ENCODE measurements at regions not wholly inside any gene's neighbourhood (a gene's known extent, or its start where the extent isn't known, plus 50 kb on each side); places are given as distances from the start of the nearest gene placed in this dataset.

- TF ChIP-seq REST (IDR thresholded peaks at IDR 0.05; ENCODE audit: unreplicated experiment): no peak
- TF ChIP-seq JUNB (IDR thresholded peaks at IDR 0.05; ENCODE audit: unreplicated experiment): no peak
- no peak for TF ChIP-seq EZH2phosphoT487 (IDR thresholded peaks at IDR 0.05; ENCODE audit: unreplicated experiment)
- no peak for TF ChIP-seq POLR2AphosphoS5 (IDR thresholded peaks at IDR 0.05; ENCODE audit: low read depth)
- no peak for TF ChIP-seq NANOG (IDR thresholded peaks at IDR 0.05; ENCODE audit: borderline replicate concordance)
Measured at GRCh38 chr22:49603016-49603415, 224.7 kb downstream of the BRD1 start (continued).

- no peaks in the 10 kb centered on the region; the same call in 1 of the 2 replicates for H3K36me3 ChIP-seq (ENCODE audit: insufficient read depth)
- H2AFZ ChIP-seq: no peak overlapping the region
- H3K36me3 Mint-ChIP-seq (ENCODE audit: low read depth): peaks cover 7% of the 10 kb centered on the region; the same call in 2 of the 3 replicates
- ATAC-seq (no peak), DNase-seq (ENCODE audit: low spot score) (no peak)
- H3K9me2 ChIP-seq (ENCODE audit: insufficient read depth): no peaks in the 10 kb centered on the region
- no peak overlapping the region for H3K4me3 ChIP-seq
- no peaks in the 10 kb centered on the region for H3K27me3 ChIP-seq (ENCODE audit: insufficient read depth)
- H3K9me3 Mint-ChIP-seq: peaks cover 21% of the 10 kb centered on the region
- no peak overlapping the region for H3K27ac Mint-ChIP-seq
- H3K4me1 Mint-ChIP-seq: no peaks in the 10 kb centered on the region
- no peak overlapping the region for H3K4me2 ChIP-seq
- no peak overlapping the region for H3K4me3 Mint-ChIP-seq
- H4K20me1 ChIP-seq (replicated peaks; ENCODE audit: insufficient read depth): no peaks in the 10 kb centered on the region
- no peaks in the 10 kb centered on the region for H3F3A ChIP-seq (replicated peaks; ENCODE audit: low read depth)
- H3K27me3 Mint-ChIP-seq (ENCODE audit: insufficient read depth, low read depth, poor library complexity): peaks cover 10% of the 10 kb centered on the region
- no peaks in the 10 kb centered on the region for H3K4me1 ChIP-seq (ENCODE audit: insufficient read depth)
- H3K79me2 ChIP-seq (replicated peaks; ENCODE audit: insufficient read depth): no peaks in the 10 kb centered on the region
- no peak overlapping the region for H3K27ac ChIP-seq (ENCODE audit: low read depth)
- no peak for TF ChIP-seq STAT1 (IDR thresholded peaks at IDR 0.05; ENCODE audit: unreplicated experiment)
- no peak for TF ChIP-seq ZNF331 (CRISPR knock-in tag; IDR thresholded peaks at IDR 0.05; ENCODE audit: low read depth)
- no peak for TF ChIP-seq ZNF114 (CRISPR knock-in tag; IDR thresholded peaks at IDR 0.05)
- no peak for TF ChIP-seq ZNF462 (CRISPR knock-in tag; IDR thresholded peaks at IDR 0.05)
- TF ChIP-seq CREB1 (CRISPR knock-in tag; IDR thresholded peaks at IDR 0.05; ENCODE audit: low read depth): no peak
- no peak for TF ChIP-seq ETS1 (IDR thresholded peaks at IDR 0.05)
- TF ChIP-seq POLR2AphosphoS5 (IDR thresholded peaks at IDR 0.05; ENCODE audit: low read depth): no peak
- TF ChIP-seq EZH2 (IDR thresholded peaks at IDR 0.05; ENCODE audit: low read depth, unreplicated experiment): no peak
- no peak for TF ChIP-seq JUNB (IDR thresholded peaks at IDR 0.05; ENCODE audit: unreplicated experiment)
- no peak for TF ChIP-seq EZH2phosphoT487 (IDR thresholded peaks at IDR 0.05; ENCODE audit: unreplicated experiment)
- TF ChIP-seq CTCF (conservative IDR thresholded peaks at IDR 0.05; ENCODE audit: low read depth in 2 of 2): no peak
- no peak for TF ChIP-seq NANOG (IDR thresholded peaks at IDR 0.05; ENCODE audit: borderline replicate concordance)
Measured at GRCh38 chr22:49602481-49602880, 225.2 kb downstream of the BRD1 start.

Data from GM23338 (cell line).